ENCODE measurements at regions not wholly inside any gene's neighbourhood (a gene's known extent, or its start where the extent isn't known, plus 50 kb on each side); places are given as distances from the start of the nearest gene placed in this dataset.

- TF ChIP-seq ZFP62 (CRISPR knock-in tag; IDR thresholded peaks at IDR 0.05) (no peak), NR2C2 (CRISPR knock-in tag; IDR thresholded peaks at IDR 0.05; ENCODE audit: borderline replicate concordance) (peak; percentile 47; the same call in 1 of the 2 replicates), ZBTB49 (CRISPR knock-in tag; IDR thresholded peaks at IDR 0.05; ENCODE audit: borderline replicate concordance) (no peak), ATF6 (CRISPR knock-in tag; conservative IDR thresholded peaks at IDR 0.05) (no peak), REL (CRISPR knock-in tag; conservative IDR thresholded peaks at IDR 0.05) (no peak), ZNF543 (CRISPR knock-in tag; IDR thresholded peaks at IDR 0.05) (peak; percentile 72; the same call in 1 of the 2 replicates), ZNF296 (CRISPR knock-in tag; conservative IDR thresholded peaks at IDR 0.05) (no peak), MXD4 (CRISPR knock-in tag; IDR thresholded peaks at IDR 0.05) (no peak), ZBTB10 (CRISPR knock-in tag; IDR thresholded peaks at IDR 0.05; ENCODE audit: borderline replicate concordance) (no peak; the same call in 1 of the 2 replicates), ZNF282 (IDR thresholded peaks at IDR 0.05; ENCODE audit: partially characterized antibody) (no peak), FOXK1 (CRISPR knock-in tag; IDR thresholded peaks at IDR 0.05; ENCODE audit: borderline replicate concordance, low read depth) (peak; percentile 30; the same call in 1 of the 2 replicates), RELA (CRISPR knock-in tag; IDR thresholded peaks at IDR 0.05) (no peak), CENPX (CRISPR knock-in tag; IDR thresholded peaks at IDR 0.05) (no peak), MIER3 (CRISPR knock-in tag; IDR thresholded peaks at IDR 0.05; ENCODE audit: borderline replicate concordance) (peak; percentile 59; the same call in 1 of the 2 replicates), ZNF432 (CRISPR knock-in tag; IDR thresholded peaks at IDR 0.05; ENCODE audit: borderline replicate concordance) (no peak), ZNF556 (CRISPR knock-in tag; IDR thresholded peaks at IDR 0.05; ENCODE audit: borderline replicate concordance) (no peak), ZNF382 (CRISPR knock-in tag; IDR thresholded peaks at IDR 0.05; ENCODE audit: borderline replicate concordance) (no peak), ISL2 (CRISPR knock-in tag; IDR thresholded peaks at IDR 0.05) (peak; percentile 96), FOSL1 (CRISPR knock-in tag; IDR thresholded peaks at IDR 0.05; ENCODE audit: borderline replicate concordance) (0 out of 2 replicates have a peak, but pooled peaks have one; percentile 23), ZFP37 (CRISPR knock-in tag; IDR thresholded peaks at IDR 0.05; ENCODE audit: borderline replicate concordance) (no peak), ADNP (CRISPR knock-in tag; IDR thresholded peaks at IDR 0.05) (no peak), ZBTB21 (CRISPR knock-in tag; IDR thresholded peaks at IDR 0.05) (no peak)
These were observed 315.8 kb upstream of the USP24 start (continued) for GRCh38 chr1:55530749-55531478.
